AG09309 (cell line): ENCODE measurements at regions not wholly inside any gene's neighbourhood (a gene's known extent, or its start where the extent isn't known, plus 50 kb on each side); places are given as distances from the start of the nearest gene placed in this dataset.
"Not testable (repeated sequence)": the region's sequence is repeated elsewhere in the genome, so short reads cannot be mapped to it uniquely, and the experiment has no call there.

ENCODE experiments used
- DNase-seq: peaks from one replicate; pipeline ENCODE4 v3.0.0-alpha.2; 2010; ENCODE audit warnings: low read depth
- H3K4me3 ChIP-seq: 2 replicates; pipeline ENCODE4 v1.5.1; 2011; ENCODE audit warnings: mild to moderate bottlenecking, low read depth, low read length, moderate library complexity; ENCODE audit not compliant: control insufficient read depth
- CTCF ChIP-seq: IDR thresholded peaks from 2 replicates; pipeline ENCODE4 v1.5.1; 2011; ENCODE audit warnings: mild to moderate bottlenecking, low read depth, low read length, inconsistent platforms; ENCODE audit not compliant: insufficient read depth, control insufficient read depth; ENCODE audit errors: missing control alignments

GRCh38 chr13:80688593-80688992 is 347.7 kb upstream of the SPRY2 start:
- TF ChIP-seq CTCF, result no peak
- no peak for DNase-seq
- no peak overlapping the region for H3K4me3 ChIP-seq

GRCh38 chr13:80685942-80686341 is 345.0 kb upstream of the SPRY2 start:
- H3K4me3 ChIP-seq, result no peak overlapping the region
- DNase-seq, result no peak
- TF ChIP-seq CTCF, result no peak

GRCh38 chr13:80684217-80684991 is 343.5 kb upstream of the SPRY2 start:
- no peak for DNase-seq
- no peak overlapping the region for H3K4me3 ChIP-seq
- no peak for TF ChIP-seq CTCF

- DNase-seq, result no peak
- TF ChIP-seq CTCF, result no peak
Observed at GRCh38 chr13:80680786-80681366, 339.9 kb upstream of the SPRY2 start.

GRCh38 chr13:80679423-80679822 is 338.5 kb upstream of the SPRY2 start:
- no peak for TF ChIP-seq CTCF
- DNase-seq, result no peak
- H3K4me3 ChIP-seq, result no peak overlapping the region

More at GRCh38 chr13:80680786-80681366, 339.9 kb upstream of the SPRY2 start:
- no peak overlapping the region for H3K4me3 ChIP-seq

GRCh38 chr13:80677227-80677626 is 336.3 kb upstream of the SPRY2 start:
- DNase-seq, result no peak
- TF ChIP-seq CTCF, result no peak
- no peak overlapping the region for H3K4me3 ChIP-seq

GRCh38 chr13:80675442-80675841 is 334.5 kb upstream of the SPRY2 start:
- not testable (repeated sequence) for H3K4me3 ChIP-seq, DNase-seq
